AG10803 (cell line): ENCODE measurements at regions not wholly inside any gene's neighbourhood (a gene's known extent, or its start where the extent isn't known, plus 50 kb on each side); places are given as distances from the start of the nearest gene placed in this dataset.

Experiments
- DNase-seq: peaks from one replicate; pipeline ENCODE4 v3.0.0; 2010; ENCODE audit warnings: low read depth
- H3K4me3 ChIP-seq: 2 replicates; pipeline ENCODE4 v1.5.1; 2011; ENCODE audit warnings: mild to moderate bottlenecking, low read length, control low read depth
- TF ChIP-seq, protein P1 (sequence below): conservative IDR thresholded peaks from 2 replicates; pipeline ENCODE4 v1.5.1; 2011; ENCODE audit warnings: mild to moderate bottlenecking, low read length, control low read depth, inconsistent platforms

DNA sequence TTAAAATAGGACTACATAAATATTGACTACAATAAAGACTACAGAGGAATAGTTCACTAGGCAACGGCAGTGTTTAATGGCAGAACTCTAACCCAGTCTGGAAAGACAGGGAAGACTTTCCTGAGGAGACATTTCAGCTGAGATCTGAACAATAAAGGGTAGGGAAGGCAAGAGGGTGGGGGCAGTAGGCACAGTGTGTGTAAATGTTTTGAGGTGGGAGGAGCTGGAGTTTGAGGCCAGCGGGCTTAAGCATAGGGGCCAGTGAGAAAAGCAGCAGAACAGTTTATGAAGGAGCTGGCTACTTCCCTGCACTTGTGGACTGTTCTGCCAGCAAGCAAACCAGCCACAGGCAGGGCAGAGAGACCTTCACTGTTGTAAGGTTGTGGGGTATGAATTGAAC, 76.6 kb upstream of the UGP2 start:
- TF ChIP-seq, protein P1, sequence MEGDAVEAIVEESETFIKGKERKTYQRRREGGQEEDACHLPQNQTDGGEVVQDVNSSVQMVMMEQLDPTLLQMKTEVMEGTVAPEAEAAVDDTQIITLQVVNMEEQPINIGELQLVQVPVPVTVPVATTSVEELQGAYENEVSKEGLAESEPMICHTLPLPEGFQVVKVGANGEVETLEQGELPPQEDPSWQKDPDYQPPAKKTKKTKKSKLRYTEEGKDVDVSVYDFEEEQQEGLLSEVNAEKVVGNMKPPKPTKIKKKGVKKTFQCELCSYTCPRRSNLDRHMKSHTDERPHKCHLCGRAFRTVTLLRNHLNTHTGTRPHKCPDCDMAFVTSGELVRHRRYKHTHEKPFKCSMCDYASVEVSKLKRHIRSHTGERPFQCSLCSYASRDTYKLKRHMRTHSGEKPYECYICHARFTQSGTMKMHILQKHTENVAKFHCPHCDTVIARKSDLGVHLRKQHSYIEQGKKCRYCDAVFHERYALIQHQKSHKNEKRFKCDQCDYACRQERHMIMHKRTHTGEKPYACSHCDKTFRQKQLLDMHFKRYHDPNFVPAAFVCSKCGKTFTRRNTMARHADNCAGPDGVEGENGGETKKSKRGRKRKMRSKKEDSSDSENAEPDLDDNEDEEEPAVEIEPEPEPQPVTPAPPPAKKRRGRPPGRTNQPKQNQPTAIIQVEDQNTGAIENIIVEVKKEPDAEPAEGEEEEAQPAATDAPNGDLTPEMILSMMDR, result no peak

DNA sequence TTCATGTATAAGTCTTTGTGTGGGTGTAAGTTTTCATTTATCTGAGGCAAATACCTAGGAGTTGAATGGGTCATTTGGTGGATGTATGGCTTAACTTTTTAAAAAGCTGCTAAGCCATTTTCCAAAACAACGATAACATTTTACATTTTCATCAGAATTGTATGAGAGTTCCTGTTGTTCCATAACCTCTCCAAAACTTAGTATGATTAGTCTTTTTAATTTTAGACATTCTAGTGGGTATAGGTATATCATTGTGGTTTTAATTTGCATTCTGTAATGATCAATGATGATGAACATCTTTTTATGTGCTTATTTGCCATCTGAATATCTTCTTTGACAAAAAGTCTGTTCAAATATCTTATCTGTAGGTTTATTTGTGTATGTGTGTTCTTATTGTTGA, 74.4 kb upstream of the UGP2 start:
- TF ChIP-seq, protein P1, result no peak
- no peak overlapping the region for H3K4me3 ChIP-seq
- no peak for DNase-seq

More for the DNA sequence above, 76.6 kb upstream of the UGP2 start:
- H3K4me3 ChIP-seq, result no peak overlapping the region
- no peak for DNase-seq

DNA sequence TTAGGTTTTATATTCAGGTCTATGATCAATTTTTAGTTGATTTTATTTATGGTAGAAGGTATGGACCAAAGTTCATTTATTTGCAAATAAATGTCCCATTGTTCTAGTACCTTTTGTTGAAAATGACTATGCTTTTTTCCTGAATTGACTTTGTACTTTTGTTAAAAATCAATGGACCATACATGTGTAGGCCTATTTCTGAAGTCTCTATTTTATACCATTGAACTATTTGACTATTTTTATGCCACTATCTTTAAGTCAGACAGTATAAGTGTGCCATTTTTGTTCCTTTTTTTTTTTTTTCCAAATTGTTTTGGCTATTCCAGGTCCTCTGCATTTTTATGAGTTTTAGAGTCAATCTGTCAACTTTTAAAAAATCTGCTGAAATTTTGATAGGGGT, 73.6 kb upstream of the UGP2 start:
- no peak overlapping the region for H3K4me3 ChIP-seq
- no peak for DNase-seq
- TF ChIP-seq, protein P1, result no peak

DNA sequence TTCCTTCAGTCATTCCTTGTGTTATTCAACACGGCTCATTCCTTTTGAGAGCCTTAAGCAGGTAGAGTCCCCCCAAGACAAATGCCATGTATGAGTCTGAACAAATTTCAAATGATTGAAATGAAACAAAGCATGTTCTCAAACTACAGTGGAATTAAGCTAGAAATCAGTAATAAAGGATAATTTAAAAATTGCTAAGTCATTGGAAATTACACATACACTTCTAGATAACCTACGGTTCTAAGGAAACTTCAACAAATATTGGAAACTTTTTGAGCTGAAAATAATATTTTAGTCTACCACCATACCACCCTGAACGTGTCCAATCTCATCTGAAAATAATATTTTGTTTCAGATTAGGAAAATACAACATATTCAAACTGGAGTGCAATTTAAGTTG, 71.8 kb upstream of the UGP2 start:
- DNase-seq, result no peak
- TF ChIP-seq, protein P1, result no peak
- no peak overlapping the region for H3K4me3 ChIP-seq

DNA sequence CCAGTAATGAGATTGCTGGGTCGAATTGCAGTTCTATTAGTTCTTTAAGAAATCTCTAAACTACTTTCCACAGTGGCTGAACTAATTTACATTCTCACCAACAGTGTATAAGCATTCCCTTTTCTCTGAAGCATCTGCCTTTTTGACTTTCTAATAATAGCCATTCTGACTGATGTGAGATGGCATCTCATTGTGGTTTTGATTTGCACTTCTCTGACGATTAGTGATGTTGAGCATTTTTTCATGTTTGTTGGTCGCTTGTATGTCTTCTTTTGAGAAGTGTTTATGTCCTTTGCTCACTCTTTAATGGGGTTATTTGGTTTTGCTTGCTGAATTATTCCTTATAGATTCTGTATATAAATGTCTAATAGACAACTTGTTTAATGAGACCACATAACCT, 69.6 kb upstream of the UGP2 start:
- DNase-seq, result no peak
- TF ChIP-seq, protein P1, result no peak
- H3K4me3 ChIP-seq, result no peak overlapping the region

DNA sequence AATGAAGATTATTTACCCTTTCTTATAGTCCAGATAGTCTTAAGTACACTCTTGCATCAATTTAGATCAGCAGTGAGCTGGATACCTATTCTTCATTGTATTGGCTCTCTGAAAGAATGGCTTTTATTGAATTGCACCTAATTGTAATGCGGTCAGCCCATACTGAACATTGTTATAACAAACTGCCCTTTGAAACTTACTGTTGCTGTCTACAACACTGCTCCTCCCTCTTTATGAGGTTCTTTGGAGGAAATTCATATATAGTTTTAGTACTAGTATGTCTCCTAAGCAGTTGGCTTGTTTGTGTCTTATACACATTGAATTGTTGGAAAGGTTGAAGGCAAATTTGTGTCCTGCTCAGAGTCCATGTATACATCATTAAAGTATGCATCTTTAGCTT, 66.5 kb upstream of the UGP2 start:
- H3K4me3 ChIP-seq, result no peak overlapping the region
- DNase-seq, result no peak
- TF ChIP-seq, protein P1, result no peak

DNA sequence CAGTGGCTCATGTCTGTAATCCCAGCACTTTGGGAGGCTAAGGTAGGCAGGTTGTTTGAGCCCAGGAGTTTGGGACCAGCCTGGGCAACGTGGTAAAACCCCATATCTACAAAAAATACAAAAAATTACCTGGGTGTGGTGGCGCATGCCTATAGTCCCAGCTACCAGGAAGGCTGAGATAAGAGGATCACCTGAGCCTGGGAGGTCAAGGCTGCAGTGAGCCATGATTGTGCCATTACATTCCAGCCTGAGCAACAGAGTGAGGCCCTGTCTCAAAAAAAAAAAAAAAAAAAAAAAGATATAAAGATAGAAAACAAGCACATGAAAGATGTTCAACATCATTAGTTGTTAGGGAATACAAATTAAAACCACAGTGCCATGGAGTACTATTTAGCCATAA, 65.3 kb upstream of the UGP2 start:
- no peak for DNase-seq
- TF ChIP-seq, protein P1, result no peak

More for the DNA sequence above, 65.3 kb upstream of the UGP2 start:
- no peak overlapping the region for H3K4me3 ChIP-seq
